ENCODE measurements at regions not wholly inside any gene's neighbourhood (a gene's known extent, or its start where the extent isn't known, plus 50 kb on each side); places are given as distances from the start of the nearest gene placed in this dataset.
"Not testable (repeated sequence)": the region's sequence is repeated elsewhere in the genome, so short reads cannot be mapped to it uniquely, and the experiment has no call there.

- intact Hi-C loops (cut with DNase I): no loop called here
- DNase-seq (no peak), ATAC-seq (ENCODE audit: poor library complexity) (no peak)
These were observed 676.3 kb downstream of the IRS1 start for GRCh38 chr2:226123300-226123699.

GRCh38 chr2:226122041-226122440, 677.6 kb downstream of the IRS1 start:
- intact Hi-C loops (cut with DNase I): no loop called here
- DNase-seq (no peak), ATAC-seq (ENCODE audit: poor library complexity) (no peak)

GRCh38 chr2:226121046-226121738, 678.4 kb downstream of the IRS1 start:
- intact Hi-C loops (cut with DNase I): no loop called here
- ATAC-seq (ENCODE audit: poor library complexity): no peak
- DNase-seq: no peak

GRCh38 chr2:226118471-226119429, 680.9 kb downstream of the IRS1 start:
- intact Hi-C loops (cut with DNase I): no loop called here

GRCh38 chr2:226117510-226118065, 682.0 kb downstream of the IRS1 start:
- ATAC-seq (ENCODE audit: poor library complexity): no peak
- intact Hi-C loops (cut with DNase I): no loop called here
- no peak for DNase-seq

More at GRCh38 chr2:226118471-226119429, 680.9 kb downstream of the IRS1 start:
- DNase-seq (peak; percentile 36), ATAC-seq (ENCODE audit: poor library complexity) (peak; percentile 87)

GRCh38 chr2:226116346-226116745, 683.3 kb downstream of the IRS1 start:
- intact Hi-C loops (cut with DNase I): no loop called here
- DNase-seq: no peak
- ATAC-seq (ENCODE audit: poor library complexity): no peak

GRCh38 chr2:226115832-226116200, 683.8 kb downstream of the IRS1 start:
- intact Hi-C loops (cut with DNase I): no loop called here
- DNase-seq: no peak
- no peak for ATAC-seq (ENCODE audit: poor library complexity)

- DNase-seq (no peak), ATAC-seq (ENCODE audit: poor library complexity) (no peak)
These were observed 684.4 kb downstream of the IRS1 start for GRCh38 chr2:226115102-226115831.

GRCh38 chr2:226114436-226114835, 685.2 kb downstream of the IRS1 start:
- ATAC-seq (ENCODE audit: poor library complexity): peak; percentile 86

More at GRCh38 chr2:226115102-226115831, 684.4 kb downstream of the IRS1 start:
- intact Hi-C loops (cut with DNase I): no loop called here

GRCh38 chr2:226098861-226099745, 699.6 kb downstream of the NYAP2 start:
- intact Hi-C loops (cut with DNase I): no loop called here
- DNase-seq (no peak), ATAC-seq (ENCODE audit: poor library complexity) (no peak)

More at GRCh38 chr2:226114436-226114835, 685.2 kb downstream of the IRS1 start:
- peak; percentile 31 for DNase-seq
- intact Hi-C loops (cut with DNase I): no loop called here

- DNase-seq: no peak
- intact Hi-C loops (cut with DNase I): no loop called here
These were observed 695.5 kb downstream of the NYAP2 start for GRCh38 chr2:226095058-226095457.

GRCh38 chr2:226093364-226093763, 693.9 kb downstream of the NYAP2 start:
- ATAC-seq (ENCODE audit: poor library complexity) (no peak), DNase-seq (no peak)
- intact Hi-C loops (cut with DNase I): no loop called here

More at GRCh38 chr2:226095058-226095457, 695.5 kb downstream of the NYAP2 start:
- no peak for ATAC-seq (ENCODE audit: poor library complexity)

GRCh38 chr2:226088366-226088674, 688.8 kb downstream of the NYAP2 start:
- no peak for DNase-seq
- no peak for ATAC-seq (ENCODE audit: poor library complexity)
- intact Hi-C loops (cut with DNase I): no loop called here

- intact Hi-C loops (cut with DNase I): no loop called here
- DNase-seq (no peak), ATAC-seq (ENCODE audit: poor library complexity) (no peak)
These were observed 688.2 kb downstream of the NYAP2 start for GRCh38 chr2:226087505-226088365.

GRCh38 chr2:226087051-226087450, 687.5 kb downstream of the NYAP2 start:
- intact Hi-C loops (cut with DNase I): no loop called here
- DNase-seq: no peak
- peak; percentile 80 for ATAC-seq (ENCODE audit: poor library complexity)

GRCh38 chr2:226086190-226086589, 686.7 kb downstream of the NYAP2 start:
- DNase-seq: no peak
- ATAC-seq (ENCODE audit: poor library complexity): no peak
- intact Hi-C loops (cut with DNase I): no loop called here

- intact Hi-C loops (cut with DNase I); DNase-seq; ATAC-seq (ENCODE audit: poor library complexity): not testable (repeated sequence)
These were observed 685.9 kb downstream of the NYAP2 start for GRCh38 chr2:226085425-226085824.

Measured in Right ventricle myocardium superior (tissue), 1 donor.